AG08396 (cell line): ENCODE measurements at regions not wholly inside any gene's neighbourhood (a gene's known extent, or its start where the extent isn't known, plus 50 kb on each side); places are given as distances from the start of the nearest gene placed in this dataset.

Experiments
- DNase-seq: peaks from one replicate; pipeline ENCODE4 v3.0.0; 2012; ENCODE audit warnings: low spot score, mixed read lengths

GRCh38 chr1:181142096-181142958, 53.8 kb downstream of the IER5 start:
- peak; percentile 88 for DNase-seq

DNA sequence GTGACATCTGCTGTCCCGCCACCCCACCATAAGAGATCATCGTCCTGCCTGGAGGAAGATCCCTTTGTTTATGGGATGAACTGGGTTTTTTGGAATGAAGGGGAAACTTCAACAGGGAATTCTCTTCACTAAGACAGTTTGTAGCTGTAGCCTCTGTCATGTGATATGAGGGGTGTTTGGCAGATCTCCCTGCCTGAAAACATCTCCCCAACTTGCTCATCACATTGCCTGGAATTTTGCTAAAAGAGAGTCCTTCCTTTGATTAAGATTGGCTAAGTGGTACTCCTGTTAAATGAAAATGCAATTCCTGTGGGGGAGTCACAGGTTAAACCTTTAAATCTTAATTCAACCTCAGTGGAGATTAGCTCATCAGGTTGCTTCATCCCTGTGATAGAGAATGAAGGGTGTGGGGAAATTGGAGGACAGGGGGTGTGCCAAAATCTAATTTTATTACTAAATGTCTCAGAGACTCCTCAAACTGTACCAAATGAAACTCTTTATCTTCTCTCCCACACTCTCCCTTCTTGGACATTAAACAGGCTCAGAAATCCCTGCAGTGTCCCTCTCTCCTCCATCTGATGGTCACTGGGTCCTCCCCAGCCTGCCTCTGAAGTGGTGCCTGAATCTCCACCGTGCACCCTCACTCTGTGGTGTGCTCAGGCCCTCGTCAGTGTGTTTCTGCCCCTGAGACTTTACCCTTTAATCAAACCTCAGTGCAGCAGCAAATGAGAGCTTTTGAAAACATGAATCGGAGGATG, 54.8 kb downstream of the IER5 start:
- DNase-seq: no peak

DNA sequence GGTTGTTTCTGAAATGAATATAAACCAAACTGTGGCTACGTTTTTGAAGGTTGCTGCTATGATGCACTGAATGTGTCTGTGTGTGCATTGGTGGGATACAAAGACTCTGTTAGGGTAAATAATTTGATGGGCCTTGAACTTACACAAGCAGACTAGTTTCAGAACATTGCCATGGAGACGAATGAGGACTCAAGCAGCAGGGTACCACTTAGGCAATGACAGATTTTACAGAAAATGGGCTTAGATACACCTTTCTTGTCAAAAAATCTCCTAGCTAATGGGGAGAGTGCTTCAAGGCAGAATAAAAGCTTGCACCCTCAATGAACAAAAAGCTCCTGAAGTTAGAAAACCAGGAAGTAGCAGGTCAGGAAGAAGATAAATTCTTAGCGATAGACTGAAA, 55.7 kb downstream of the IER5 start:
- DNase-seq: no peak

- no peak for DNase-seq
Observed at GRCh38 chr1:181148636-181149035, 60.1 kb downstream of the IER5 start.

DNA sequence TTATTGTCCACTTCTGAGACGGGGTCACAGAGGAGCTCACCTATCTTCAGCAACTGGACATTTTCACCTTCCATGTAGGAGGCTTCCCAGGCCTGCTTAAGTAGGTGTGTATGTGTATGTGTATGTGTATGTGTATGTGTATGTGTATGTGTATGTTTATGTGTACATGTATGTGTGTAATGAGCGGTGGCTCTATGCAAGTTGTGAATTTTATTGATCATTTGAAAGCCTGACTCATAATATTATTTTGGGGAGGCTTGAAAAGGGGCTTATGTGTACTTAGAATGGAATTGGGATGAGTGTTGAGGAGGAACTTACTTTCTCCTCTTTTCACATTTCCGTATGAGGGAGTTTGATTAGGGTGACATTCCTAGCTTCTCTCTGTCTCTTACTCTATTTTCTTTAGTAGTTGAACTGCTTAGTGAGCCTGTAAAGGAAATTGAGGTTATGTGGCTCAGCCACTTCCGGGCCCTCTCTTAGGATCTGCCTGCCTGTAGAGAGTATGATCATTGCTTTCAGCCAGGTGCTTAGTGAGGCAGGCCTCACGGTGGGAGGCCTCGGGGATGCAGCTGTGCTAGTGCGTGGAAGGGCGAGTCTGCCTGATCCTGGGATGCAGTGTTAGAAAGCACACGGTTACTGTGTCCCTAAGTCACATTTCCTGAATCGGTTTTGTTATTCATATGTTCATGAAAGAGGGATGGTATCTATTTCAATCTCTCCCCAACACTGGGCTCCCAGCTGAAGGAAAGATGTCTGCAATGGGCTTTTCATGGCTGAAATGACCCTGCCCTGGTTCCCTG, 61.0 kb downstream of the IER5 start:
- DNase-seq: no peak

GRCh38 chr1:181150273-181150672, 61.8 kb downstream of the IER5 start:
- DNase-seq: no peak

DNA sequence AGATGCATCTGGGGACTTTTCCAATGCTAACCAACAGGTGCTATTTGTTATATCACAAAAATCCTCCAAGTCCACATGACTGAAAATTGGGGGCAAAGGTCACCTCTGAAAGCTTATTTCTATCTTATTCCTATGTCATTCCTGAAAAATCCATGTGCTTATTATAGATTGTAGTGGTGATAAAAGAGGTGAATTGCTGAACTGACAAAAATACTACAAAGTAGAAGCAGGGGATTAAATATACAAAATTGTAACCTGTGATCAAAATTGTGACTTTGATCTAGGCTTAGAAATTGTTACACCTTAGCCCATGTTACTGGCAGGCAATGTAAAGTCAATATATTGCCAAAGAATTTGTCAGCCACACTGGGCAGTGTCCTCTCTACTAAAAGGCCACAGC, 62.3 kb downstream of the IER5 start:
- no peak for DNase-seq

DNA sequence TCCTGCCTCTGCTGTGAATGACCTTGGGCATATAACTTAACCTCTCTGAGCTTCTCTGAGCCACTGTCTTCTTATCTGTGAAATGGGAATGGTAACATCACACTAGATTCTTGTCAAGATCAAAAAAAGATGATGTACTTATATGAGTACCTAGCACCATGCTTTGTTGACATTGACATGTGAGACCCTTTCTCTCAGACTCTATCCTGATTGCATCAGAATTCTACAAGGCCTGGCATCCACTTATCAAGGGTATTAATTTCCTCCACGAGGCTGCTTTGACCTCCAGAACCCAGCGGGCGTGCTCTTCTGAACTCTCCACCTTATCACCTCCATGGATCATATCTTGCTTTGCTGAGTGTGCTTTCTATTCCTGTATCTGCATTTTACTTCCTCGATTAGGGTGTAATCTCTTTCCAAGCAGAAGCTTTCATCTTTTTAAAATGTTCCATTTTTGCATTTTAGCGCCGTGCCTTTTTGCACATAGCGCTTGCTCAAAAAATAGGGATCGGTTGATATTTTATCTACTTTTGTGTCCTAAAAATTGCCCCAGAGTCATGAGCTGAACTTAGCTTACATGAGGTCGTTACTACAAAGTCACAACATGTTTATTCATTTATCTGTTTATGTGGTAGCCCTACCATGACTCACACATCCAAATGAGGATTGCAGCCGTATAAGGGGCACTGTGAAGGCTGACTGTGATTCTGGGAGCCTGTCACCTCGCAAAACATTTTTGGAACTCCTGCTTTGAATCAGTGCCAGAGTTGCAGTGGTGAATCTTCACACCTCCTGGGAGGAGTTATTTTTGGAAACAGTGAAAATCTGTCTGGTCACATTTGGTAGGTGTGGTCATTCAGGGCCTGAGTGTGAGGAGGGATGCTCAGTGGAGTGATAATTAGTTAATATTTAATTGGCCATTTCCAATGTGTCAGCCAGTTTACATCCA, 63.2 kb downstream of the IER5 start:
- DNase-seq: no peak

DNA sequence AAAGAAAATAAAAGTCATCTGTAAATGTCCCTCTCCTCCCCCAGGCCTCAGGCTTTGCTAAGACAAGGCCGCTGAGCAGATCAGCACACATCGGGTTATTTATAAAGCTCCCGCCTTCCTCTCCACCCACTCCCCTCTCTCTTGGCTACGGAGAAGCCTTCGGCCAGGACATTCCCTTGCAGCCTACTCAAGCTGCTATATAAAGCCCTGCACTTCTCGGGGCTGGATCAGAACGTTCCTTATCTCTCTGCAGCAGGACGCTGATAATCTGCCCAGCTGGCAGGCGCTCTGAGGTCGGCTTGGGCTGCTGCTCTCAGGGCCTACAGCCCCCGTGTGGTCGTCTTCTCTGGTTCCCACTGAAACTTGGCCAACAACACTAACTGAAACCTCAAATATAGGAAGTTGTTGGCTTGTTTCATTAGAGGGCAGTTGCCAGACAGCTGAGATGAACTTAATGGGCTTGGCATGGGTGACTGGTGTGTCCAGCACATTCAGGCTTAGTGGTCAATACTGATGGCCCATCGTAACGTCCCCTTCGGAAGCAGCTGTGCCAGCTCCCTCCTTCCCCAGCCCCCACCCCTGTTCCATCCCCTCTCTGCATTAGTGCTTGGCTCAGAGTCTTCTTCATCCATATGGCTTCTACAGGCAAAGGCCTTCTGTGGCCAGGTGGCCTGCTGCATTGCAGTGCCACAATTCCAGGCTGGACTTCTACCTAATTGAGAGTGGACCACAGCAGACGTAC, 64.6 kb downstream of the IER5 start:
- DNase-seq: peak; percentile 61

GRCh38 chr1:181153634-181153961, 65.1 kb downstream of the IER5 start:
- DNase-seq: no peak

DNA sequence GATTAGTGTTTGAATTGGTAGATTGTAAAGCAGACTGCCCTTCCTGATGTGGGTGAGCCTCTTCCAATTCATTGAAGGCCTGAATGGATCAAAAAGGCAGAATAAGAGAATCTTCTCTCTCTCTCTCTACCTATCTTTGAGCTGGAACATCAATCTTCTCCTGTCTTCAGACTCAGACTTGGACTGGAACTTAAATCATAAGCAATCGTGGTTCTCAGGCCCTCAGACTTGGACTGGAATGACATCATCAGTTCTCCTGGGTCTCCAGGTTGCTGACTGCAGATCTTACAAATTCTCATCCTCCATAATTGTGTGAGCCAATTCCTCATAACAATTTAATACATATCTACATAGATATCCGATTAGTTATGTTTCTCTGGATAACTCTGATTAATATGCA, 66.8 kb downstream of the IER5 start:
- no peak for DNase-seq

- DNase-seq: no peak
Observed at GRCh38 chr1:181159451-181160140, 71.1 kb downstream of the IER5 start.

DNA sequence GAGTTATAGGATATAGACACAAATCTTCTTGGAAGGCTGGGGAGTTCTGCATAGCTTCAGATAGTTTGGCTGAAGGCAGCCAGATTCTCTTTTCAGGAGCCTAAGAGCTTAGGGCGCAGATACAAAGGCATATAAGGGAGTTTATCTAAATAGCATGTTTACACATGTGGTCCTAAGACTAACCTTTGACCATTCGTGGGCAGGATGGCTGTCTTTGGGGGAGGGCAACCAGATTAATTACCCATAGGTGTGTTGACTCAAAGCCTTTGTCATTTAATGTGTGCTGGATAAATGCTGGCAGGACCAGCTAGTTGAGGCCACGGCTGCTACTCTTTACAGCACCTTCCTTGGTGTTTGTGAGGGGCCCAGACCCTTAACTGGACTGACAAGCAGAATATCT, 71.8 kb downstream of the IER5 start:
- DNase-seq: no peak

GRCh38 chr1:181160998-181161870, 72.7 kb downstream of the IER5 start:
- DNase-seq: no peak

DNA sequence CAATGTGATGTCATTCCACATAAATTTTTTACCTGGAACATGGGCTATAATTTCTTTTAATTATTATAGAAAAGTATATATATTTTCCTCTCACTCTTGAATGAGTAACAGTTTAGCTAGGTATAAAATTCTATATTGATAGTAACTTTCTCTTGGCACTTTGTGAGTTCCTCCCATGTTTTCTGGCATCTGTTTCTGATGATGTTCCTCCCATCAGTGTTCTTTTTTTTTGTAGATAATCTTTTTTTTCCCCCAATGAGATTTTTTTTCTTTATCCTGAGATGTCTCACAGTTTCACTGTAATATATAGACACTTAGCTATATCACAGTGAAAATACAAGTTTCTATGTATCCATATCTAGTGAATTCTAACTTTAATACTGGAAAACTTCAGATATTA, 75.2 kb downstream of the IER5 start:
- DNase-seq: no peak

- DNase-seq: peak; percentile 80
Observed at GRCh38 chr1:181166377-181167196, 78.1 kb downstream of the IER5 start.

DNA sequence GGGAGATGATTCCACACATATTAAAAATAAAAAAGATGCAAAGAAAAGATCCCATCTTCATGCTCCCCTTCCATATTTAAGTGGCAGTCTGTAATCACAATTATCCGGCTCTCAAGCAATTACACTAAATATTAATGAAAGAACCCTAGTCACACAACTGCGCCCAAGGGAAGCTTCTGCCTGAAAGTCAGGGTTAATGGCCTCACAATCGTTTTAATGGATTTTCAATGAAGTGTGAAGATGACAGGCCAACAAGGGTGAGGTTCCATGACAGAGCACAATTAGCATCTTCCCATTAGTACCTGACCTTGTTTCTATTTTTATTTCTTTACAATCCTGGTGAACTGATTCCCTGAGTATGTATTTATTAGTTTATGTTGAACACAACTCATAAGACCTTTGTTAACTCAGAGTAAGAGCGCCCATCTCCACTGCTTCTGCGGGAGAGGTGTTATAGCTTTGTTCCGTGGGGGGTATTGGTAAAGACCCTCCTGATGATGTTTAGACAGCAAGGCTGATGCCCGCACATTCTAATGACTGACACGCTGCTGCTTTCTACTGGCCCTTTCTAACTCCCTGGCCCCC, 80.9 kb downstream of the IER5 start:
- no peak for DNase-seq

DNA sequence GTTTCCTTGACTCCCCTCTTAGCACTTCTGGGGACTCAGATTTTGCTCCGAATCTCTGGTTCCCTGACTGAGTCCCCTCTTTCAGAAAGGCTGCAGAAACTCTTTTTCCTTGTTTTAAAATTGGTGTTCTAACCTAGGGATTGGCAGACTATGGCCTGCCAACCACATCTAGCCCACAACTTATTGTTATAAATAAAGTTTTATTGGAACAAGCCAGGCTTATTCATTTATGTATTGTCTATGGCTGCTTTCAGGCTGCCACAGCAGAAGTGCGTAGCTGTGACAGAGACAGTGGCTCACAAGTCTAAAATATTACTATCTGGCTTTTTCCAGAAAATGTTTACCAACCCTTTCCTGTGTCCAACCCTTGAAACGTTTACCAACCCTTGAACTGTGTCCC, 81.7 kb downstream of the IER5 start:
- no peak for DNase-seq
